KMS-11 (cell line): ENCODE measurements at regions not wholly inside any gene's neighbourhood (a gene's known extent, or its start where the extent isn't known, plus 50 kb on each side); places are given as distances from the start of the nearest gene placed in this dataset.

ENCODE experiments used
- H2AFZ ChIP-seq: fragments of 200-600 bp; sonication (generic); 2 replicates; pipeline ENCODE4 v1.6.1; 2016; ENCODE audit warnings: antibody characterized with exemption, mixed run types, low read depth
- H3K27ac ChIP-seq: fragments of 200-600 bp; sonication (generic); 2 replicates; pipeline ENCODE4 v1.6.1; 2016; ENCODE audit warnings: mild to moderate bottlenecking, mixed run types
- H3K27me3 ChIP-seq: fragments of 200-600 bp; sonication (generic); 2 replicates; pipeline ENCODE4 v1.6.1; 2017; ENCODE audit warnings: mild to moderate bottlenecking, low read depth, mixed run types, moderate library complexity; ENCODE audit not compliant: insufficient read depth
- H3K36me3 ChIP-seq: fragments of 200-600 bp; sonication (generic); 2 replicates; pipeline ENCODE4 v1.6.1; 2017; ENCODE audit warnings: mild to moderate bottlenecking, mixed run types; ENCODE audit not compliant: insufficient read depth
- H3K4me1 ChIP-seq: fragments of 200-600 bp; sonication (generic); 2 replicates; pipeline ENCODE4 v1.6.1; 2016; ENCODE audit warnings: mild to moderate bottlenecking, low read depth, mixed run types; ENCODE audit not compliant: poor library complexity, severe bottlenecking
- H3K4me2 ChIP-seq: fragments of 200-600 bp; sonication (generic); 2 replicates; pipeline ENCODE4 v1.7.0; 2016; ENCODE audit warnings: mild to moderate bottlenecking, mixed run types
- H3K4me3 ChIP-seq: fragments of 200-600 bp; sonication (generic); IDR thresholded peaks from 2 replicates; pipeline ENCODE4 v1.6.1; 2017; ENCODE audit warnings: low read depth, low read length, mixed read lengths; ENCODE audit not compliant: insufficient read depth
- H3K79me2 ChIP-seq: fragments of 200-600 bp; sonication (generic); 2 replicates; pipeline ENCODE4 v1.6.1; 2016; ENCODE audit warnings: low read depth, mixed run types; ENCODE audit not compliant: insufficient read depth
- H3K9ac ChIP-seq: fragments of 200-600 bp; sonication (generic); 2 replicates; pipeline ENCODE4 v1.6.1; 2016; ENCODE audit warnings: mild to moderate bottlenecking, mixed run types
- H4K20me1 ChIP-seq: fragments of 200-600 bp; sonication (generic); 2 replicates; pipeline ENCODE4 v1.6.1; 2016; ENCODE audit warnings: mild to moderate bottlenecking, mixed run types; ENCODE audit not compliant: insufficient read depth
- CTCF ChIP-seq: fragments of 200-600 bp; sonication (generic); conservative IDR thresholded peaks from 2 replicates; pipeline ENCODE4 v1.6.1; 2017; ENCODE audit warnings: low read depth, mild to moderate bottlenecking, antibody characterized with exemption, low read length, moderate library complexity, mixed read lengths

- Histone ChIP-seq H3K4me2 (no peak overlapping the region), H3K4me3 (no peak overlapping the region), H3K4me1 (peaks cover under 1% of the 10 kb centered on the region), H3K27me3 (no peaks in the 10 kb centered on the region), H3K9ac (no peak overlapping the region), H3K36me3 (no peaks in the 10 kb centered on the region), H3K79me2 (no peaks in the 10 kb centered on the region), H4K20me1 (no peaks in the 10 kb centered on the region), H3K27ac (no peak overlapping the region), H2AFZ (no peak overlapping the region)
- no peak for TF ChIP-seq CTCF
Observed at GRCh38 chr16:80019395-80019794, 418.9 kb upstream of the MAF start.

GRCh38 chr16:80018466-80018865 is 417.9 kb upstream of the MAF start:
- no peak for TF ChIP-seq CTCF
- no peak overlapping the region for H3K4me3 ChIP-seq
- no peak overlapping the region for H2AFZ ChIP-seq

GRCh38 chr16:80016731-80017326 is 416.3 kb upstream of the MAF start:
- H4K20me1 ChIP-seq, result no peaks in the 10 kb centered on the region
- peaks cover 6% of the 10 kb centered on the region for H3K4me1 ChIP-seq
- no peak overlapping the region for H3K4me2 ChIP-seq
- no peak overlapping the region for H3K4me3 ChIP-seq
- no peak overlapping the region for H3K27ac ChIP-seq
- no peak overlapping the region for H2AFZ ChIP-seq
- no peak overlapping the region for H3K9ac ChIP-seq
- no peaks in the 10 kb centered on the region for H3K27me3 ChIP-seq
- no peaks in the 10 kb centered on the region for H3K36me3 ChIP-seq
- no peaks in the 10 kb centered on the region for H3K79me2 ChIP-seq
- no peak for TF ChIP-seq CTCF

More at GRCh38 chr16:80018466-80018865, 417.9 kb upstream of the MAF start:
- Histone ChIP-seq H3K27ac (no peak overlapping the region), H4K20me1 (no peaks in the 10 kb centered on the region), H3K4me1 (peaks cover 6% of the 10 kb centered on the region), H3K36me3 (no peaks in the 10 kb centered on the region), H3K9ac (no peak overlapping the region), H3K4me2 (no peak overlapping the region), H3K27me3 (no peaks in the 10 kb centered on the region), H3K79me2 (no peaks in the 10 kb centered on the region)

- no peak overlapping the region for H3K9ac ChIP-seq
- H3K4me2 ChIP-seq, result no peak overlapping the region
- H3K79me2 ChIP-seq, result no peaks in the 10 kb centered on the region
- H3K4me1 ChIP-seq, result peaks cover 6% of the 10 kb centered on the region
- H3K27ac ChIP-seq, result no peak overlapping the region
- no peaks in the 10 kb centered on the region for H4K20me1 ChIP-seq
- no peak overlapping the region for H3K4me3 ChIP-seq
- TF ChIP-seq CTCF, result no peak
- H3K36me3 ChIP-seq, result no peaks in the 10 kb centered on the region
- H3K27me3 ChIP-seq, result no peaks in the 10 kb centered on the region
- H2AFZ ChIP-seq, result no peak overlapping the region
Observed at GRCh38 chr16:80015566-80015965, 415.0 kb upstream of the MAF start.
